Islet of Langerhans (tissue), 1 donor: ENCODE measurements at regions not wholly inside any gene's neighbourhood (a gene's known extent, or its start where the extent isn't known, plus 50 kb on each side); places are given as distances from the start of the nearest gene placed in this dataset.
"Not testable (repeated sequence)": the region's sequence is repeated elsewhere in the genome, so short reads cannot be mapped to it uniquely, and the experiment has no call there.

Experiments
- FAIRE-seq: peaks from one replicate; lab custom pipeline; 2011; peaks lifted over from hg19 to GRCh38; lab: Jason Lieb, UNC

DNA sequence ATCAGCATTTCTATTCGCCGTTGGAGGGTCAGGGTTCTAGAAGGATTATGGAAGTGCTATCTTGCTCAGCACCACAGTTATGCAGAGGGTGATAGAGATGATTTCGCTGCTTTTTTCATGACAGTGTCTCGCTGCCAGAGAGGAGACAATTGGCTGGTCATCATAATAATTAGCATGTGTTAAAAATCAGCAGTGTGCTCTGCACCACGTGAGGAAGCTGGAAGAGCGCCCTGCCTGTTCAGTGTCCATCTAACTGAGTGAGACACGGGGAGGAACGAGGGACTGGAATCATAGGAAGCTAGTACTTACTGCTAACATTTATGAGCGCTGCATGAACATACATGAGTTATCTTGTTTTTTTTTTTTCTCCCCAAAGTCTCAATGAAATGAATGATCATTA, 116.2 kb upstream of the PLAAT1 start:
- FAIRE-seq = no peak

GRCh38 chr3:193129607-193130006, 111.4 kb upstream of the PLAAT1 start:
- peak; percentile 9 for FAIRE-seq

- FAIRE-seq = no peak
Measured at GRCh38 chr3:193130576-193130975, 110.4 kb upstream of the PLAAT1 start.

GRCh38 chr3:193132241-193132640, 108.8 kb upstream of the PLAAT1 start:
- no peak for FAIRE-seq

DNA sequence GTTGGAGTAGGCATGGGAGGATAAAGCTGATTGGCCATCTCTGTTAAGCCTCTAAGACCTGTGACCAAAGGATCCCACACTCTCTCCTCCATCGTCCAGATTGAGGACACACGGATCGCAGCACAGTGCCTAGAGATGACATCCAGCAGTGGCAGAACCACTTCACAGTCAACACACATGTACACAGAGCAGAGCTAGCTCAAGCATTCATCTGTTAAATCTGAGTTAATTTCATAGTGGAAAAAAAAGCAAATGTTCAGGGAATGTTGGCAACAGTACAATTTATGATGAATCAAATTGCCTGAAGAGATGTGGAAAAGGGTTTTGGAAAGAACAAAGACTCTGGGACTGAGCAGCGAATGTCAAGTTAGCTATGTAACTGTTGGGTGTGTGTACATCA, 108.1 kb upstream of the PLAAT1 start:
- FAIRE-seq = peak; percentile 97

- no peak for FAIRE-seq
Measured at GRCh38 chr3:193134856-193135255, 106.2 kb upstream of the PLAAT1 start.

- no peak for FAIRE-seq
Measured at GRCh38 chr3:193140381-193140780, 100.6 kb upstream of the PLAAT1 start.

DNA sequence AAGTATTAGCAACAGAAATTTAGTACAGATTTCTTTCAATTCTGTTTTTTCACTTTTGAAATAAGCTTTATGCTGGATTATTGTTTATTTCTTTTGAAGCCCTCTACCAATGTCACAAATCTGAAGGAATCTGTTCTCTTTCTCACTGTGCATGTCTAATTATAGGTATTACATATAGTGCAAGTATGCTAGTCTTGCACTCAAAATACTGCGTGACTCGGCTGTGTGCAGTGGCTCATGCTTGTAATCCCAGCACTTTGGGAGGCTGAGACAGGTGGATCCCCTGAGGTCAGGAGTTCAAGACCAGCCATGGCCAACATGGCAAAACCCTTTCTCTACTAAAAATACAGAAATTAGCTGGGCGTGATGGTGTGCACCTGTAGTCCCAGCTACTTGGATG, 95.8 kb upstream of the PLAAT1 start:
- no peak for FAIRE-seq

DNA sequence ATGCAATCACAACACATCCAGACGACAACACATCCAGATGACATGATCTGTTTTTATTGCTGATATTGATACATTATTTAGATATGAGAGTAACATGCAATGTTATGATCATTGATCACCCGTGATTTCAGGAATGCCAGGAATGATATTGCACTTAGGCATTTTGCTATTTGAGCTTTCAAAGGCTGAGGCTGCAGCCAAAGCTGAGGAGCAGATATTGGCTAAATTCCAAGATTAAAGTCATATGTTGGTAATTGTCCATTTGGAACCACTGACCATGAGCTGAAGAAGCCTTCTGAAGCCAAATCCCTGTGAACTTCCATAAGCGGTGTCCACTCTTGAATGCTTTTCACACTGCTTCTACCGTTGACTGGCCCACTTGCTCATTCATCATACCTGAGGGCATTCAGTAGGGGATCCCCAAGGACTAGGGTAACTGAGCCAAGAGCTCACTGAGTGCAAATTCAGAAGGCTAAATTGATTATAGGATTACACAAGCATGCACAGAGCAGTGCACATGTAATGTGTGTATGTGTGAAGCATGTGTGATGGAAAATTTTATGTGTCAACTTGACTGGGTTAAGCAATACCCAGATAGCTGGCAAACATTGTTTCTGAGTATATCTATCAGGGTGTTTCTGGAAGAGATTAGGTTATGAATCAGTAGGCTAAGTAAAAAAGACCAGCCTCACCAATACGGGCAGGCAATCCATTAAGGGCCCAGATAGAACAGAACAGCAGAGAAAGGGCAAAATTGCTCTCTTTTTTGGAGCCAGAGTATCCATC, 92.1 kb upstream of the PLAAT1 start:
- no peak for FAIRE-seq

GRCh38 chr3:193149998-193150397, 91.0 kb upstream of the PLAAT1 start:
- no peak for FAIRE-seq

DNA sequence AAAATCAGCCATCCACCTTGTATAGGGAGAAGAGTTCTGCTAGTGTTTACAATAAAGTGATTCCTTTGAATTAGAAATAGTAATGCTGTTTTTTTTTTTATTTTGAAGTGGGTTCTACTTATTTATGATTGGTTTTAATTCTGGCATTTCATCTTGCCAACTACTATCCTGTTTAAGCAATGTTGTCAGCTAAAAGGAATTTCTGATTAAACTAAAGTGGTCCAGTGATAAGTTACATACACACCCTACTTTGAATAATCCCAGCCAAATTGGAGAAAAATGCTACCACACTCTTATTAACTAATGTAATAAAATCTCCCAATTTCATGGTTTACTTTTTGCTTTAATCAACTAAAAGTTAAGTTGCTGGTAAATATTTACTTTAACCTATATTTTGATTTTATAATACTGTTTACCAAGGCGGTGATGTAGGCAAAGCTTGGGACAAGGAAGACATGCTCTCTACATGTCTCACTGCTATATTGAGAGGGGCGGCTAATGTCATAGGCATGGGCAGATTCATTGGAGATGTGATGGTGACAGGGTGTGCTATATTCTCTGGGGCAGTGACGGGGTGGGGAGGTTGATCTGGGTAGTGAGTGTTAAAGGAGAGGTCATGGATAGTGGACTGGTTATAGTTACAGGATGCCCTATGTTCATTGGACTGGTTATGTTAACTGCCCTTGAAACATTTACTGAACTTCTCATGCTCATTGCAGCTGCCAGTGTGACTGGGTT, 85.8 kb upstream of the PLAAT1 start:
- peak; percentile 73 for FAIRE-seq

GRCh38 chr3:193157051-193157450, 84.0 kb upstream of the PLAAT1 start:
- FAIRE-seq = no peak

GRCh38 chr3:193165431-193166120, 75.4 kb upstream of the PLAAT1 start:
- FAIRE-seq = no peak

- FAIRE-seq = no peak
Measured at GRCh38 chr3:193168931-193169330, 72.1 kb upstream of the PLAAT1 start.

DNA sequence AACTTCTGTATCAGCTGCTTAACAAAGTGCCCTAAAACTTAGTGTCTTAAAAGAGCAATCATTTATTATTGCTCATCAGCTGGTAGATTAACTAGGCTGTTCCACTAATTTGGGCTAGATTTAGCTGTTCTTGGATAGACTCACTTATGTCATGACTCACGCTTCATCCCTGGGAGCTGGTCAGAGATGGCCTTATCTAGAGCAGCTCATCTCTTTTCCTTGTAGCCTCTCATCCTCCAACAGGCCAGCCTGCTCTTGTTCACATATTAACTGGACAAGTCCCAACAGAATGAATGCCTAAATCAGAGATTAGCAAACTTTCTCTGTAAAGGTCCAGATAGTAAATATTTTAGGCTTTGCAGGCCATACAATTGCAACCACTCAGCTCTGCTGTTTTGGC, 66.9 kb upstream of the PLAAT1 start:
- FAIRE-seq = no peak

- not testable (repeated sequence) for FAIRE-seq
Measured at GRCh38 chr3:193179332-193180012, 61.5 kb upstream of the PLAAT1 start.

GRCh38 chr3:193187070-193187722, 53.8 kb upstream of the PLAAT1 start:
- FAIRE-seq = peak; percentile 21

DNA sequence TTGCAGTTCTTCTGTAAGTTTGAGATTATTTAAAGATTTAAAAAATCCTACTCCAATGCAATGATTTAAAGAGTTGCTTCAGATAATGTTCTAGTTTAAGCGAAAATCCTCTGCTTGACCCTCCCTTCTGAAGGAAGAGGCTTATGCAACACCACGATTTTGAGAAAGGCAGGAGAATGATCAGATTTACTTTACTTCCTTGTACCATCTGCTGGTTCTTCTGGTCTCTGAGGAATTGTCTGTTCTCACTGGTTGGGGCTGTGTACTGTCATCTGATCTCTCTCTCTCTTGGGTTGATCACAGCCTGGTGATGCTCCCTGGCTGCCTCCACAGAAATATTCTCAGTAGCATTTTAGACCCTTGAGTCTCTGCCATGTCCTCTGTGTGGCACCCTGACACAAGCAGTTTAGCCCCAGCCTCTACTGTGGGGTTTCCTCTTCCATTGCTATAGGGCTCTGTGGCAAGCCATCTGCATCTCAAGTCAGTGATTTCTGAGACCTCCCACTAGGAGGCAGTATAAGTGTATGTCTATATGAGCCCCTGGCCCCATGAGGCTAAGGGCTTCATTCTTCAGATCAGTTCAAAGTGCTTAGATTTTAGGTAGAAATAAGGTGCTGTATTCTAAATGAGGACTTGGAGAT, 50.8 kb upstream of the PLAAT1 start:
- no peak for FAIRE-seq
